Thoracic aorta (tissue), 2 donors: ENCODE measurements at regions not wholly inside any gene's neighbourhood (a gene's known extent, or its start where the extent isn't known, plus 50 kb on each side); places are given as distances from the start of the nearest gene placed in this dataset.
A peak's percentile ranks its signal among the peaks of the same experiment; 100 is the strongest.
"Not testable (repeated sequence)": the region's sequence is repeated elsewhere in the genome, so short reads cannot be mapped to it uniquely, and the experiment has no call there.

Experiments
- ATAC-seq: fragments of 150-250 bp; one replicate; pipeline ENCODE4 v1.8.0; 2017; ENCODE audit warnings: low read depth; ENCODE audit not compliant: insufficient number of reproducible peaks, low FRiP score
- DNase-seq: peaks from one replicate; pipeline ENCODE4 v3.0.0-alpha.2; 2020; ENCODE audit warnings: low spot score
- H3K27ac ChIP-seq, 2 donors: fragments of 200-600 bp; sonication (generic); 1 replicate in 1 of 2; 2 replicates in 1 of 2; pipeline ENCODE4 v1.5.1; 2016; ENCODE audit warnings: mild to moderate bottlenecking in 2 of 2, moderate library complexity in 2 of 2
- H3K27me3 ChIP-seq: fragments of 200-600 bp; sonication (generic); replicated peaks from 2 replicates; pipeline ENCODE4 v1.6.0; 2016; ENCODE audit warnings: mild to moderate bottlenecking; ENCODE audit not compliant: insufficient read depth
- H3K36me3 ChIP-seq: fragments of 200-600 bp; sonication (generic); one replicate; pipeline ENCODE4 v1.5.1; 2016
- H3K4me1 ChIP-seq, 2 donors: fragments of 200-600 bp; sonication (generic); 1 replicate in 1 of 2; 2 replicates in 1 of 2; pipeline versions ENCODE4 v1.5.1 to v1.6.0; 2016; ENCODE audit warnings: low read depth in 2 of 2, mild to moderate bottlenecking in 1 of 2; ENCODE audit not compliant: control insufficient read depth in 1 of 2
- H3K4me3 ChIP-seq: fragments of 200-600 bp; sonication (generic); 2 replicates; pipeline ENCODE4 v1.5.1; 2016; ENCODE audit warnings: mild to moderate bottlenecking
- H3K9me3 ChIP-seq: fragments of 200-600 bp; sonication (generic); 2 replicates; pipeline ENCODE4 v1.5.1; 2016
- TF ChIP-seq, protein P1 (sequence below): fragments of 200-600 bp; sonication (generic); IDR thresholded peaks from one replicate; pipeline ENCODE4 v1.5.1; 2019; ENCODE audit warnings: antibody characterized with exemption

DNA sequence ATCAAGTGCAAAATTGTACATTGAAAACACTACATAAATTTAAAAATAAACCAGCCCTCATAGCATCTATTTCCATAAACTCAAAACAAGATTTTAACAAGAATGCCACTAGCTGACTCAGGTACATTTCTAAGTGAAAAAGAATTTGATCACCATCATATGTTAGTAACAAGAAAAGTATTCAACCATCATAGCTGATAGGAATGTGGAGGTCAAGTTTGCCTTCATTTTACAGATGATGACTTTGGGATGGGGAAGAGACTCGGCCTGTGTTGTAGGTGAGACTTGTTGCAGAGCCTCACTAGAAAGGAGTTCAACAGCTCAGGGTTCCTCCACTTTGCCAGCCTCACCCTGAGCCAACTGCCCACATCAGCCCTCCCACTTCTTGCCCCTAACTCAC is 318.8 kb upstream of the FAM78B start:
- Histone ChIP-seq H3K36me3 (no peaks in the 10 kb centered on the region), H3K27me3 (no peaks in the 10 kb centered on the region), H3K27ac (no peak overlapping the region), H3K4me3 (no peak overlapping the region), H3K9me3 (no peaks in the 10 kb centered on the region), H3K4me1 (no peaks in the 10 kb centered on the region)
- no peak for ATAC-seq
- DNase-seq = no peak
- TF ChIP-seq, protein P1, sequence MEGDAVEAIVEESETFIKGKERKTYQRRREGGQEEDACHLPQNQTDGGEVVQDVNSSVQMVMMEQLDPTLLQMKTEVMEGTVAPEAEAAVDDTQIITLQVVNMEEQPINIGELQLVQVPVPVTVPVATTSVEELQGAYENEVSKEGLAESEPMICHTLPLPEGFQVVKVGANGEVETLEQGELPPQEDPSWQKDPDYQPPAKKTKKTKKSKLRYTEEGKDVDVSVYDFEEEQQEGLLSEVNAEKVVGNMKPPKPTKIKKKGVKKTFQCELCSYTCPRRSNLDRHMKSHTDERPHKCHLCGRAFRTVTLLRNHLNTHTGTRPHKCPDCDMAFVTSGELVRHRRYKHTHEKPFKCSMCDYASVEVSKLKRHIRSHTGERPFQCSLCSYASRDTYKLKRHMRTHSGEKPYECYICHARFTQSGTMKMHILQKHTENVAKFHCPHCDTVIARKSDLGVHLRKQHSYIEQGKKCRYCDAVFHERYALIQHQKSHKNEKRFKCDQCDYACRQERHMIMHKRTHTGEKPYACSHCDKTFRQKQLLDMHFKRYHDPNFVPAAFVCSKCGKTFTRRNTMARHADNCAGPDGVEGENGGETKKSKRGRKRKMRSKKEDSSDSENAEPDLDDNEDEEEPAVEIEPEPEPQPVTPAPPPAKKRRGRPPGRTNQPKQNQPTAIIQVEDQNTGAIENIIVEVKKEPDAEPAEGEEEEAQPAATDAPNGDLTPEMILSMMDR = no peak

DNA sequence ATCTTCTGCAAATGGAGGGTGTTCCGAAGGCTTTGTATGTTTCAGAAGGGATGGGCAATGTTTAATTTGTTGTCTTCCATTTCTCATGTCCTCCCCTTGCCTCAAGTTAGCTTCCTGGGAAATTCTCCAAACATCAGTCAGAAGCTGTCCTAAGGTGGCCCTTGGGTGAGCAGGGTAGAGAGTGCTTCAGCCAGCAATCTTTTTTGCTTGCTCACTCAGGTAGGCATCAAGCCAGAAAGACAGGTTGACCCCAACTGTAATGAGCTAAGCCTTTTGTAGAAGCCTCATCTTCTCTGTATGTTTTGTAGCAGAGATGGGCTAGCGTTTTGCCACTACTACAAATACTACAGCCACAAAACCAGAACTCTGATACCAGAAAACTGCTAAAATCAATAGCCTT is 321.5 kb upstream of the FAM78B start:
- TF ChIP-seq, protein P1 = no peak
- no peaks in the 10 kb centered on the region for H3K9me3 ChIP-seq
- H3K4me3 ChIP-seq = no peak overlapping the region
- no peaks in the 10 kb centered on the region for H3K36me3 ChIP-seq
- ATAC-seq = no peak
- no peaks in the 10 kb centered on the region for H3K27me3 ChIP-seq
- DNase-seq = no peak
- no peak overlapping the region for H3K27ac ChIP-seq
- H3K4me1 ChIP-seq = no peaks in the 10 kb centered on the region

DNA sequence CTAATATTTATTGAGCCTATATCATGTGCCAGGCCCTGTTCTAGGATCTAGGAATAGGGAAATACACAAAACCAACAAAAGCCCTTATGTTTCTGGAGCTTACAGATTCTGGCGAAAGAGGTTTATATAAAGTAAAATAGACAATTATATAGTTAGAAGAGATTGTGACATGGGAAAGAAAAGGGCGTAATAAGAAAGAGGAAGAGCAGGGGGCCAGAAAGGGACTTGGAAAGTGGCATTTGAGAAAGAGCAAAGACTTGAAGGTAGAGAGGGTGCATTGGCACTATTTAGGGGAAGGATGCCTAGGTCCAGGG is 322.5 kb upstream of the FAM78B start:
- Histone ChIP-seq H3K27ac (peak overlapping the region in 1 of 2 donors; percentile 37), H3K4me1 (no peaks in the 10 kb centered on the region), H3K4me3 (peak overlapping the region; percentile 70), H3K36me3 (no peaks in the 10 kb centered on the region), H3K9me3 (no peaks in the 10 kb centered on the region), H3K27me3 (no peaks in the 10 kb centered on the region)
- DNase-seq (no peak), ATAC-seq (no peak)
- TF ChIP-seq, protein P1 = no peak

DNA sequence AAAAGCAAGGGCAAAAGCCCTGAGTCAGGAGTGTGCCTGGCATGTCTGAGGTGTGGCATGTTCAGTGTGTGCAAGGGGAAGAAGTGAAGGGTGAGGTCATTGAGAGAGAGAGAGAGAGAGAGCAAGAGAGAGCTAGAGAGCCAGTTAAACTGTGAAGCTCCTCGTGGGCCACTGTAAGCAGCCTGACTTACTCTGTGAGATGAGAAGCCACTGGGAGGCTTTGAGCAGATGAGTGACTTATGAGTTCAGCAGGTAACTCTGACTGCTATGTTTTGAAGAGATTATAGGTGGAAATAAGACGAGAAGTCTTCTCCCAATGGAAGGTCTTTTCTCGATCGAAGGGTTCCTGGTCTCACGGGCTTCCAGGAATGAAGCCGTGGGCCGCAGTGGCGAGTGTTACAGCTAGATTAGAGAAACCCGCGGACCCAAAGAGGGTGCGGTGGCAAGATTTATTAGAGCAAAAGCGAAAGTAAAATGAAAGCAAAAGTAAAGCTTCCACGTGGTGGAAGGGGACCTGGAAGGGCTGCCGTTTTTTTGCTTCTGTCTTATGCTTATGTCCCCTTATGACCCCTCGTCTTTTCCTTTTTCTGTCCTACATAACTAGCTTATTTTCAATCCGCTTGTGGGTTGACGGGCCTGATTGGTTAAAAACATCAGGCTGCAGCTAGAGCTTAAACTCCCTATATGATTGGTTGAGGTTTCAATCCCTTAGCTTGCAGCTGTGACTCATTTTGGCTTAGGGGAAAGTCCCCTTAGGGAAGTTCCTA is 323.1 kb upstream of the FAM78B start:
- DNase-seq = no peak
- ATAC-seq = no peak

GRCh38 chr1:166490437-166490991 is 323.7 kb upstream of the FAM78B start:
- H3K27ac ChIP-seq = no peak overlapping the region
- no peaks in the 10 kb centered on the region for H3K36me3 ChIP-seq
- ATAC-seq (no peak), DNase-seq (no peak)
- H3K4me1 ChIP-seq = no peaks in the 10 kb centered on the region
- H3K27me3 ChIP-seq = no peaks in the 10 kb centered on the region
- H3K9me3 ChIP-seq = no peaks in the 10 kb centered on the region
- TF ChIP-seq, protein P1 = no peak
- H3K4me3 ChIP-seq = peak overlapping the region; percentile 70

More for the DNA sequence above, 323.1 kb upstream of the FAM78B start:
- H3K4me1 ChIP-seq = no peaks in the 10 kb centered on the region
- H3K36me3 ChIP-seq = no peaks in the 10 kb centered on the region
- H3K27me3 ChIP-seq = no peaks in the 10 kb centered on the region
- TF ChIP-seq, protein P1 = no peak
- peak overlapping the region; percentile 70 for H3K4me3 ChIP-seq
- no peaks in the 10 kb centered on the region for H3K9me3 ChIP-seq
- H3K27ac ChIP-seq = peak overlapping the region in 1 of 2 donors; percentile 37

DNA sequence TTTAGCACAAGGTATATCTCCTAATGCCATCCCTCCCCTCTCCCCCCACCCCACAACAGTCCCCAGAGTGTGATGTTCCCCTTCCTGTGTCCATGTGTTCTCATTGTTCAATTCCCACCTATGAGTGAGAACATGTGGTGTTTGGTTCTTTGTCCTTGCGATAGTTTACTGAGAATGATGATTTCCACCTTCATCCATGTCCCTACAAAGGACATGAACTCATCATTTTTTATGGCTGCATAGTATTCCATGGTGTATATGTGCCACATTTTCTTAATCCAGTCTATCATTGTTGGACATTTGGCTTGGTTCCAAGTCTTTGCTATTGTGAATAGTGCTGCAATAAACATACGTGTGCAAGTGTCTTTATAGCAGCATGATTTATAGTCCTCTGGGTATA is 327.0 kb upstream of the FAM78B start:
- ATAC-seq, H3K4me3 ChIP-seq, H3K9me3 ChIP-seq, H3K27me3 ChIP-seq, H3K4me1 ChIP-seq, DNase-seq, H3K36me3 ChIP-seq, H3K27ac ChIP-seq: not testable (repeated sequence)
